Retinal pigment epithelial cell (primary cell): ENCODE measurements at regions not wholly inside any gene's neighbourhood (a gene's known extent, or its start where the extent isn't known, plus 50 kb on each side); places are given as distances from the start of the nearest gene placed in this dataset.

Experiments
- DNase-seq: peaks from one replicate; pipeline ENCODE4 v3.0.0-alpha.2; 2010; ENCODE audit warnings: low read depth
- H3K4me3 ChIP-seq: 2 replicates; pipeline ENCODE4 v1.5.1; 2011; ENCODE audit warnings: mild to moderate bottlenecking, low read length, control low read depth, moderate library complexity
- TF ChIP-seq, protein P1 (sequence below): conservative IDR thresholded peaks from 2 replicates; pipeline ENCODE4 v1.5.1; 2011; ENCODE audit warnings: low read depth, low read length, control low read depth, inconsistent platforms

DNA sequence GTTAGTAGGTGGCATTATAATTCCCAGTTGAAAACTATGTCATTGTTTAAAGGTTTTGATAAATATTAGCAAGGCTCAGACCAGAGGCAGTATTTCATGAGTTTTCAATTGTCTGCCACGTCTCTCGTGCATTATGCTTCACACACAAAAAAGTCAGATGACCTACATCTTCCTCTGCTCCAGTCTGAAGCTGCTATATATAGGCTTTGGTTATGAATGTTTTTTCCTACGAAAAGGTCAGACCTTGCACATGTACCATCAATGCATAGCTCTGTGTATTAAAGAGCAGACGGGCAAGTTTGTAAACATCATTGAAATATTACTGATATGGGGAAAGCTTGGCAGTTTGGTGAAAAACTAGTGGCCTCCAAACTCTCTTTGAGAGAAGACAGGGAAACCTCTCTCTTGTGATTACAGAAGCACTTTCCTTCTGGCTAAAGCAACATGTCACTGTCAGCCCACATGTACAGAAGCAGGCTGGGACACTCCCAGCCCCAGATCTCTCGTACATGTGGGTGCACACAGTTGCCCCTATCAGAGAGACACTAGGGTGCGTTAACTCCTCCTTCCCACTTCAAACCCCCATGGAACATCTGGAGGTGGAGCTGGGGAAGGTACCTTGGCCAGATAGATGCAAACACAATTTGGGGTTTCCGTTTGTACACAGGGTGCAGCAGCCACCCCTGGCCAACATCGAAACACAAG lies 184.0 kb upstream of the BCL6 start:
- no peak for DNase-seq
- TF ChIP-seq, protein P1, sequence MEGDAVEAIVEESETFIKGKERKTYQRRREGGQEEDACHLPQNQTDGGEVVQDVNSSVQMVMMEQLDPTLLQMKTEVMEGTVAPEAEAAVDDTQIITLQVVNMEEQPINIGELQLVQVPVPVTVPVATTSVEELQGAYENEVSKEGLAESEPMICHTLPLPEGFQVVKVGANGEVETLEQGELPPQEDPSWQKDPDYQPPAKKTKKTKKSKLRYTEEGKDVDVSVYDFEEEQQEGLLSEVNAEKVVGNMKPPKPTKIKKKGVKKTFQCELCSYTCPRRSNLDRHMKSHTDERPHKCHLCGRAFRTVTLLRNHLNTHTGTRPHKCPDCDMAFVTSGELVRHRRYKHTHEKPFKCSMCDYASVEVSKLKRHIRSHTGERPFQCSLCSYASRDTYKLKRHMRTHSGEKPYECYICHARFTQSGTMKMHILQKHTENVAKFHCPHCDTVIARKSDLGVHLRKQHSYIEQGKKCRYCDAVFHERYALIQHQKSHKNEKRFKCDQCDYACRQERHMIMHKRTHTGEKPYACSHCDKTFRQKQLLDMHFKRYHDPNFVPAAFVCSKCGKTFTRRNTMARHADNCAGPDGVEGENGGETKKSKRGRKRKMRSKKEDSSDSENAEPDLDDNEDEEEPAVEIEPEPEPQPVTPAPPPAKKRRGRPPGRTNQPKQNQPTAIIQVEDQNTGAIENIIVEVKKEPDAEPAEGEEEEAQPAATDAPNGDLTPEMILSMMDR, result no peak
- no peak overlapping the region for H3K4me3 ChIP-seq

DNA sequence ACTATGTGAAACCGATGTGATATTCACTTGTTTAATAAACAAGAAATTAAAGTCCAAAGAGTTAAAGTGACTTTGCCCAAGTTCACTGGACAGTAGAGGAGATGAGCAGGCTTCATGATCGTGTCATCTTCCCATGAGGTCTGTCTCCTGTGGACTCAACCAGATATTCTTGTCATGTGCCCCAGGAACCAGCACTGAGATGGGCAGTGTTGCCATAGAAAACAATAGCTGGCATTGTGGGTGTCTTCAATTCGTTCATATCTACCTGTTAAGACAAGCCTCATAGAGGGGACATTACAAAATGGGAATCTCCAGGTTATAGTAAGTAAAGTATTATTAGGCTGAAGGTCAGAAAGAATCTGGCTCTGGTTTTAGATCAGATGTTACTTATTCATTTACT lies 184.8 kb upstream of the BCL6 start:
- TF ChIP-seq, protein P1, result no peak
- no peak overlapping the region for H3K4me3 ChIP-seq
- DNase-seq, result no peak

DNA sequence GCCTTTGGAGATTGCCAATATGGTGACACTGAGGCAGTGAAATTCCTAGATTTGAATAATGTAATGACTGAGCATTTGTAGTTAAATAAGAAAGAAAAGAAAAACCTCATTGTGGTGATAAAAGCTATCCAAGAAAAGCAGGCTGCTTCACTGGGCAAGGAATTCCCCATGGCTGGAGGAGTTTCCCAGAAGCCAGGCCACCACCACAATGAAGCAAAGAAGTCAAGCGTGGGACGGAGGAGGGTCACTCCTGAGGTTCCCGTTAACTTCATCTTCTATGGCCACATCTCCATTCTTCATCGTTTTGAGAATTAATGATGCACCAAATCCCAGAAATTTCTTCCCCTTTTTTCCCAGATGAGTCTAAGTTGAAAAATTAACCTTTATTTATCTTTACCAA lies 185.8 kb upstream of the BCL6 start:
- no peak for DNase-seq
- TF ChIP-seq, protein P1, result no peak
- H3K4me3 ChIP-seq, result no peak overlapping the region

DNA sequence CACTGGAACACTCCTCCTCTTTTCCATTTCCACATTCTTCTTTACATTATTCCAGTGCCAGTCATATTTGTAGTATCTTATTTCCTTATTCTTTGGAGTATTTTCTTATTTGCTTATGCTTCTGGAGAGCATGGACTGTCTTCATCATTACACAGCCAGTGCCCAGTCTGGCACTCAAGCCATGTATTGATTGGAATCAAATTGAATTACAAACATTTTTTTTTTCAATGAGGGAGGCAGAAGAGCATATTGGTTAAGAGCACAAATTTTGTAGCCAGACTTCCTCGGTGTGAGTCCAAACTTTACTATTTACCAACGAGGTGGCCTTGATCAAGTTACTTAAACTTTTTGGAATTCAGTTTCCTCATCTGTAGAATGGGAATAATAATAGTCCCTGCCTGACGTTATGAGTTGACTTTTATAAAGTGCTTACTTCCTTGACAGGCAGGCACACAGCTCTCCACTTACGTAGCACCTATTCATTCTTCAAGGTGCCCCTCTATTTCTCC lies 186.6 kb upstream of the BCL6 start:
- H3K4me3 ChIP-seq, result no peak overlapping the region
- TF ChIP-seq, protein P1, result no peak

DNA sequence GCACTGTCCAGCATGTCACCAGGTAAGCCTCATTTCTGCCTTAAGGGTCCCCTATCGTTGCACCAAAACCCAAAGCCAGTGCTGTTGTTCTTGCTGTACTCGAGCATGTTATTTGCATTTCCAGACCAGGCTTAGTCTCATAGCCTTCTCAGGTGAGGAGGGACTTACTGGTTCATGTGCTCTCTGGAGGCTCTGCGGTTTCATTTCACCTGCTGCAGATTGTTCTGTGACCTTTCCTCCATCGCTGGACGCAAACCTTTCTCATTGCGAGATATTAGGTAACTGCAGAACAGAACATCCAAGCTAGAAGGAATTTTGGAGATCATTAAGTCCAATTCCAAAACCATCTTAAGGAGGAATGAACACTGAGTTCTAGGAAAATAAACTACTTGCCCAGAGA lies 187.3 kb upstream of the BCL6 start:
- TF ChIP-seq, protein P1, result no peak
- DNase-seq, result no peak
- no peak overlapping the region for H3K4me3 ChIP-seq

More for the DNA sequence above, 186.6 kb upstream of the BCL6 start:
- no peak for DNase-seq

DNA sequence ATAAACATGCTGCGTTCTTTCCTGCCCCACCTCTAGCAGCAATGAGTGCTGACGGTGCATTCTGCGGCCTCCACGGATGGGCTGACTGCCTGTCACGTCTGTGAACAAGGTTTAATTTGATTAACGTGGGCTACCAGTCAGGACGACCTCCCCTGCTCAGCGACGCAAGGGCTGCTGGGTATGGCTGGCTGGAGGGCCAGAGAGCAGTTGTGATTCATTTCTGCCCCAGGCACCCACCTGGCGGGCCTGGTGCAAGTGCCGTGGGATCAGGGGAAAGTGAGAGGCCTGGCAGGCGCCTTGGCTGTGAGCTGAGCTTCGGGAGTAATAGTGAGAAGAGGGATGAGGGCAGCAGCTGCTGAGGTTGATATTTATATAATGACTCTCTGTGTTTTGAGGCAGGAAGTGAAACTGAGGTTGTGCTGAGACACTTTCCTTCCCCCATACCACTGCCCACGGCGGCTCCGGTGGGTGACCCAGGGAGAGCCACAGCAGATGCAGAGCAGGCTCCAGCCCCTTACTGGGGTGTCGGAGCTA lies 190.4 kb upstream of the BCL6 start:
- no peak for DNase-seq
- TF ChIP-seq, protein P1, result no peak
- no peak overlapping the region for H3K4me3 ChIP-seq

DNA sequence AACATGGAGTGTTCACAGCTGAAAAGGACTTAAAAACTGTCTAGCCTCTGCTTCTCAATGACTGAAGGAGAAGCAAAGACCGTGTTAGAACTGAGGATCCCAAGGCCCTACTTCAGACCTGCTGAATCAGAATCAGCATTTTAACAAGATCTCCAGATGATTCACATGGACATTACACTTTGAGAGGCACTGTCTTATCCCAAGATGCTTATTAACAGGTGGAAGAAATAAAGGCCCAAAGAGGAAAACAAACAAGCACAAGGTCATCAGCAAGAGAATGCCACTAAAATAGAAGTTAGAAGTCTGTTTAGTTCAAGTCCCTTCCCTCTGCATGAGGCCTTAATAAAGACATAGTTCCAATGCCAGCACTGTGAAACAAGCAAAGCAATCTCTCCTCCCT lies 191.4 kb upstream of the BCL6 start:
- TF ChIP-seq, protein P1, result no peak
- DNase-seq, result no peak
- no peak overlapping the region for H3K4me3 ChIP-seq
